Loucy (cell line): ENCODE measurements at regions not wholly inside any gene's neighbourhood (a gene's known extent, or its start where the extent isn't known, plus 50 kb on each side); places are given as distances from the start of the nearest gene placed in this dataset.

Source experiments
- H2AFZ ChIP-seq: fragments of 200-600 bp; sonication (generic); 2 replicates; pipeline ENCODE4 v1.6.0; 2016; ENCODE audit warnings: antibody characterized with exemption, mild to moderate bottlenecking, low read length, moderate library complexity
- H3F3A ChIP-seq: fragments of 200-600 bp; 2 replicates; pipeline ENCODE4 v1.6.0; 2016; ENCODE audit warnings: antibody characterized with exemption, low read depth, mild to moderate bottlenecking
- H3K27me3 ChIP-seq: fragments of 200-600 bp; sonication (generic); 2 replicates; pipeline ENCODE4 v1.6.1; 2014; ENCODE audit warnings: low read length, mild to moderate bottlenecking; ENCODE audit not compliant: insufficient read depth, poor library complexity, severe bottlenecking
- H3K36me3 ChIP-seq: fragments of 200-600 bp; sonication (generic); 2 replicates; pipeline ENCODE4 v1.6.1; 2016; ENCODE audit warnings: low read length; ENCODE audit not compliant: insufficient read depth
- H3K4me1 ChIP-seq: fragments of 200-600 bp; sonication (generic); 2 replicates; pipeline ENCODE4 v1.5.1; 2014; ENCODE audit warnings: low read length, mild to moderate bottlenecking; ENCODE audit not compliant: insufficient read depth, poor library complexity, severe bottlenecking
- H3K4me2 ChIP-seq: fragments of 200-600 bp; sonication (generic); 2 replicates; pipeline ENCODE4 v1.6.0; 2014; ENCODE audit warnings: antibody characterized with exemption, low read length, low read depth, mild to moderate bottlenecking; ENCODE audit not compliant: poor library complexity, severe bottlenecking
- H3K4me3 ChIP-seq: fragments of 200-600 bp; sonication (generic); 2 replicates; pipeline ENCODE4 v1.5.1; 2014; ENCODE audit warnings: low read length, mild to moderate bottlenecking, mixed read lengths; ENCODE audit not compliant: poor library complexity, severe bottlenecking
- H3K79me2 ChIP-seq: fragments of 200-600 bp; sonication (generic); 2 replicates; pipeline ENCODE4 v1.6.1; 2014; ENCODE audit warnings: low read length; ENCODE audit not compliant: insufficient read depth
- H3K9ac ChIP-seq: fragments of 200-600 bp; sonication (generic); 2 replicates; pipeline ENCODE4 v1.6.0; 2014; ENCODE audit warnings: mild to moderate bottlenecking, low read depth, low read length, moderate library complexity; ENCODE audit not compliant: poor library complexity, severe bottlenecking
- H3K9me2 ChIP-seq: fragments of 200-600 bp; sonication (generic); replicated peaks from 2 replicates; pipeline ENCODE4 v1.6.1; 2016; ENCODE audit warnings: low read depth, low read length, mixed read lengths
- H3K9me3 ChIP-seq: fragments of 200-600 bp; sonication (generic); 2 replicates; pipeline ENCODE4 v1.6.1; 2014; ENCODE audit warnings: mild to moderate bottlenecking, antibody characterized with exemption, low read length, low read depth; ENCODE audit not compliant: insufficient read depth
- H4K20me1 ChIP-seq: fragments of 200-600 bp; sonication (generic); 2 replicates; pipeline ENCODE4 v1.6.0; 2014; ENCODE audit warnings: antibody characterized with exemption, low read length, mild to moderate bottlenecking; ENCODE audit not compliant: insufficient read depth, poor library complexity, severe bottlenecking
- CTCF ChIP-seq: fragments of 200-600 bp; sonication (generic); conservative IDR thresholded peaks from 2 replicates; pipeline ENCODE4 v1.5.1; 2014; ENCODE audit warnings: mild to moderate bottlenecking, antibody characterized with exemption, low read length
- EZH2phosphoT487 ChIP-seq: fragments of 200-600 bp; IDR thresholded peaks from 2 replicates; pipeline ENCODE4 v1.6.1; 2018; ENCODE audit warnings: antibody characterized with exemption, mild to moderate bottlenecking, moderate library complexity, borderline replicate concordance

GRCh38 chr4:170476351-170476750 lies 386.6 kb upstream of the AADAT start:
- H3F3A ChIP-seq: no peaks in the 10 kb centered on the region
- no peak overlapping the region for H3K4me2 ChIP-seq
- no peaks in the 10 kb centered on the region for H4K20me1 ChIP-seq
- no peaks in the 10 kb centered on the region for H3K4me1 ChIP-seq
- no peak overlapping the region for H2AFZ ChIP-seq
- no peaks in the 10 kb centered on the region for H3K9me2 ChIP-seq
- no peak overlapping the region for H3K4me3 ChIP-seq
- H3K9me3 ChIP-seq: no peaks in the 10 kb centered on the region
- H3K27me3 ChIP-seq: no peaks in the 10 kb centered on the region
- no peaks in the 10 kb centered on the region for H3K36me3 ChIP-seq
- TF ChIP-seq CTCF (no peak), EZH2phosphoT487 (no peak)
- no peaks in the 10 kb centered on the region for H3K79me2 ChIP-seq
- no peak overlapping the region for H3K9ac ChIP-seq

- no peaks in the 10 kb centered on the region; the same call in 1 of the 2 replicates for H3K9me2 ChIP-seq
- H3K9me3 ChIP-seq: no peaks in the 10 kb centered on the region
- H3K4me3 ChIP-seq: no peak overlapping the region
- H3K4me2 ChIP-seq: no peak overlapping the region
- no peak overlapping the region for H2AFZ ChIP-seq
- no peaks in the 10 kb centered on the region for H3K36me3 ChIP-seq
- no peaks in the 10 kb centered on the region for H3K79me2 ChIP-seq
- H4K20me1 ChIP-seq: no peaks in the 10 kb centered on the region
- H3K27me3 ChIP-seq: no peaks in the 10 kb centered on the region
- no peak overlapping the region for H3K9ac ChIP-seq
- H3K4me1 ChIP-seq: no peaks in the 10 kb centered on the region
- TF ChIP-seq CTCF: no peak
- no peak for TF ChIP-seq EZH2phosphoT487
- H3F3A ChIP-seq: no peaks in the 10 kb centered on the region
Measured at GRCh38 chr4:170465429-170465828, 375.7 kb upstream of the AADAT start.

GRCh38 chr4:170464614-170465197 lies 374.9 kb upstream of the AADAT start:
- Histone ChIP-seq H3K9me2 (no peaks in the 10 kb centered on the region; the same call in 1 of the 2 replicates), H3K9ac (no peak overlapping the region), H3K4me2 (no peak overlapping the region), H3F3A (no peaks in the 10 kb centered on the region), H3K4me3 (no peak overlapping the region), H3K27me3 (no peaks in the 10 kb centered on the region), H2AFZ (no peak overlapping the region), H4K20me1 (no peaks in the 10 kb centered on the region), H3K4me1 (no peaks in the 10 kb centered on the region), H3K36me3 (no peaks in the 10 kb centered on the region), H3K79me2 (no peaks in the 10 kb centered on the region), H3K9me3 (no peaks in the 10 kb centered on the region)
- no peak for TF ChIP-seq EZH2phosphoT487
- no peak for TF ChIP-seq CTCF
